GM12875 (cell line): ENCODE measurements at regions not wholly inside any gene's neighbourhood (a gene's known extent, or its start where the extent isn't known, plus 50 kb on each side); places are given as distances from the start of the nearest gene placed in this dataset.

ENCODE experiments used
- H3K4me3 ChIP-seq: one replicate; pipeline ENCODE4 v1.5.1; 2011; ENCODE audit warnings: low read depth, low read length, control low read depth
- CTCF ChIP-seq: IDR thresholded peaks from 2 replicates; pipeline ENCODE4 v1.5.1; 2011; ENCODE audit warnings: low read depth, mild to moderate bottlenecking, control low read depth, inconsistent platforms, low read length, moderate library complexity, borderline replicate concordance; ENCODE audit not compliant: insufficient read depth

- TF ChIP-seq CTCF, result no peak
- no peak overlapping the region for H3K4me3 ChIP-seq
Observed at GRCh38 chr13:38590796-38591507, 95.9 kb upstream of the FREM2 start.

DNA sequence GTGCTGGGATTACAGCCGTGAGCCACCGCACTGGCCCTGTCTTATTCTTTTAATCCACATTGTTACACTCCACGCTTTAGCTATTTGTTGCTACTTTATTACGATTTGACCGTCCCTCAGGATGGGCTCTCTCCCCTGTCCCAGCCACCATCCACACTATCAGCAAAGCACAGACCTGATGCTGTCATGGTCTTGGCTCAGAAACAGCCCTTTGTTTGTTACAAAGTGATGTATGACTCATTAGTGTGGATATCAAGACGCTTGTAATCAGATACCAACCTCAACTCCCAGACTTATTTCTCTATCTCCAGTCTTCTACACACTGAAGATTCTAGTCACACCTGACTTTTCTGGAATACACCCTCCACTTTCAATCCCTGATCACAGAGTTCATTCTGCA, 84.6 kb upstream of the FREM2 start:
- no peak for TF ChIP-seq CTCF

GRCh38 chr13:38606699-38607535, 80.0 kb upstream of the FREM2 start:
- TF ChIP-seq CTCF, result no peak
- H3K4me3 ChIP-seq, result no peak overlapping the region

More for the DNA sequence above, 84.6 kb upstream of the FREM2 start:
- H3K4me3 ChIP-seq, result no peak overlapping the region

GRCh38 chr13:38617936-38618335, 68.9 kb upstream of the FREM2 start:
- no peak for TF ChIP-seq CTCF
- H3K4me3 ChIP-seq, result no peak overlapping the region

GRCh38 chr13:38618336-38618735, 68.5 kb upstream of the FREM2 start:
- H3K4me3 ChIP-seq, result no peak overlapping the region
- TF ChIP-seq CTCF, result no peak

DNA sequence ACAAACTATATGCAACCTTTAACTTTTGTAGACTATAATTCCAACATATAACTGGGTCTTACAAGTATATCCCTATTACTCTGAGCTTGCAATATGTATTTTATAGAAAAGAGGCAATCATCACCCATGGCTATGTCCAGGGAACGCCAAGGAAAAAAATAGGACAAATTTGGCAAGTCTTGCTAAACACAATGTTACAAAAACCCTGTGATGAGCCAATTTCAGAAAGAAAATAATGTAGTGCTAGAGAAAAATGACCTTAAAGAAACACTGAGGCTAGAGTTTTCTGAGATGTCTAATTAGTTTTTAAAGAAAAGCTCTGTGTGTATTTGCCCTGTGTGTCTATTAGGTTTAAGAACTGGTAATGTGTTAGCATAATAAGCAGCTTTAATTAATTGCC, 68.0 kb upstream of the FREM2 start:
- H3K4me3 ChIP-seq, result no peak overlapping the region
- TF ChIP-seq CTCF, result no peak

- no peak for TF ChIP-seq CTCF
- H3K4me3 ChIP-seq, result no peak overlapping the region
Observed at GRCh38 chr13:38620876-38621275, 66.0 kb upstream of the FREM2 start.
